ENCODE measurements at regions not wholly inside any gene's neighbourhood (a gene's known extent, or its start where the extent isn't known, plus 50 kb on each side); places are given as distances from the start of the nearest gene placed in this dataset.
"Not testable (repeated sequence)": the region's sequence is repeated elsewhere in the genome, so short reads cannot be mapped to it uniquely, and the experiment has no call there.

DNA sequence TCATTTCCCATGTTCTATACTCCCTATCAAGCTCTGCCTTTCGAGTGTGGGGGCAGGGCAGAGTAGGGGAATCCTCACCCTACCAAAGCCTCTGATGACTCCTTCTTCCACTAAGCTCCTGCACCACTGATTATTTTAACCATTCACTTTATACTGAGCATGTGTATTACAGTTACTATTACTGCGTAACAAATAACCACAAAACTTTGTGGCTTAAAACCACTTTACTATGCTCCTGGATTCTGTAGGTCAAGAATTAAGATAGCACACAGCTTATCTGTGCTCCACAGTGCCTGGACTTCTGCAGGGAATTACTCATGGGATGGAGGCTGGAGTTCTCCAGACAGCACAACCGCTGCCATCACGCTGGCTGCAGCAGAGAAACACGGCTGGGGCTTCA lies 117.4 kb upstream of the DNAJC10 start:
- no peak for FAIRE-seq

DNA sequence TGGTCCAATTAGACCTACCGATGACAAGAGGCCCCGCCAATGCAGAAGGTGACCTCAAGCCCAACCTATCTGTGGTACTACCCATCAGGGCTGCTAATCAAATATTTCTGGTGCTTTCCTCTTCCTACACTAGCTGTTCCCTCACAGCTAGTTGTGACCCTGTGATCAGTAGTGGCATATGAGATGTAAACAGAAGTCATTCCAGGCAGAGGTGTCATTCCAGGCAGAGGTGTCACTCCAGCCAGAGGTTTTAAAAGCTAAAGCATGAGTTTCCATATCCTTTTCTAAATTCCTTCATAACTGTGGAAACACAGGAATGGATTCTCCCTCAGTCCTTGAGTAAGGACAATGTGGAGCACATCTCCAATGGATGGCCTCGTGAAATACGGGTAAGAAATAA lies 110.9 kb upstream of the DNAJC10 start:
- no peak for FAIRE-seq

DNA sequence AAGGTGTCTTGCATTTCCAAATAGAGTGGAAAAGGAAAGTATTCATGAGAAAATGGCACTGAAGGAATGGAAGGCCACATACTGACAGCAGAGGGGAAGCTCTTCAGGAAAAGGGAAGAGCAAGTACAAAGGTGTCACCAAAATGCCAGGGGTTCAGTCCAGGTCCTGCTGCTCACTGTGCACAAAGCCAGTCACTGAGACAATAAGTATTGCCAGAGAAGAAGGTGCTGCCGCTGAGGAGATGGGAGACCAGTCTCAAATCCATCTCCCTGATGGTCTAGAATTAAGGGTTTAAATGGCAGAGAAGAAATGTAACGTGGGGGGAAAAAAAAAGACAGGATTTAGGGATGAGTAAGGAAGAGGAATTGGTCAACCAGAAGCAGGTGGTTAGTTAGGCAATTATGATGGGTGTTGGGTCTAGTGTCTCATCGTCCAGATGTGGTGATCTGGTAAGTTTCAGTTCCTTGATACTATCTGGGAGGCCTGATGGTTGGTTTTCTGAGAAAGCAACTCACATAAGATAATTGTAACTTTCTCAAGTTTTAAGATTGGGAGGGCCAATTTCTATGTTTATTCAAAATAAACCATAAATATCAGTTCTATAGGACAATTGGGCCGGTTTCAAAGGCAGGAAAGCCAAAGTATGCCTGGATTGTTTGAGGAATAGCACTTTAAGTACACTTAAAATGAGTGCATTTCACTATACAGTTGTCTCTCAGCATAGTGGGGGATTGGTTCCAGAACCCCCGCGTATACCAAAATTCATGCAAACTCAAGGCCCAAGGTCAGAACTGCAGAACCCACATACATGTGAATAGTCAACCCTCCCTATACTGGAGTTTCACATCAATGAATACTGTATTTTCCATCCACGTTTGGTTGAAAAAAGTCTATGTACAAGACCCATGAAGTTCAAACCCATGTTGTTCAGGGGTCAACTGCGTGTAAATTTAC lies 109.1 kb upstream of the DNAJC10 start:
- FAIRE-seq = no peak

DNA sequence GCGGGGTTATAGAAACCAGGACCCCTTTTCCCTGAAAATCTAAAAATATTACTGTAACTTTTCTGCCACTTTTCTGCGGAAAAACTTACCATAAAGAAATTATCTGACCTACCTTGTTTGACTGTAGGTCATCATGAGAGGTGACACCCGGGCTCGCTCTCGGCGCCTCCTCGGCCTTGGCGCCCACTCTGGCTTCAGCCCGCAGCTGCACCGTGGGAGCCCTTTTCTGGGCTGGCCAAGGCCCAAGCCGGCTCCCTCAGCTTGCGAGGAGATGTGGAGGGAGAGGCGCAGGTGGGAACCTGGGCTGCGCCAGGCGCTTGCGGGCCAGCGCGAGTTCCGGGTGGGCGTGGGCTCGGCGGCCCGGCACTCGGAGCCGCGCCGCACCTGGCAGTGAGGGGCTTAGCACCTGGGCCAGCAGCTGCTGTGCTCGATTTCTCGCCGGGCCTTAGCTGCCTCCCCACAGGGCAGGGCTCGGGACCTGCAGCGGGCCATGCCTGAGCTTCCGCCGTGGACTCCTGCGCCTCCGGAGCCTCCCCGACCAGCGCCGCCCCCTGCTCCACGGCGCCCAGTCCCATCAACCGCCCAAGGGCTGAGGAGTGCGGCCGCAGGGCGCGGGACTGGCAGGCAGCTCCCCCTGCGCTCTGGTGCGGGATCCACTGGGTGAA lies 107.7 kb upstream of the DNAJC10 start:
- no peak for FAIRE-seq

DNA sequence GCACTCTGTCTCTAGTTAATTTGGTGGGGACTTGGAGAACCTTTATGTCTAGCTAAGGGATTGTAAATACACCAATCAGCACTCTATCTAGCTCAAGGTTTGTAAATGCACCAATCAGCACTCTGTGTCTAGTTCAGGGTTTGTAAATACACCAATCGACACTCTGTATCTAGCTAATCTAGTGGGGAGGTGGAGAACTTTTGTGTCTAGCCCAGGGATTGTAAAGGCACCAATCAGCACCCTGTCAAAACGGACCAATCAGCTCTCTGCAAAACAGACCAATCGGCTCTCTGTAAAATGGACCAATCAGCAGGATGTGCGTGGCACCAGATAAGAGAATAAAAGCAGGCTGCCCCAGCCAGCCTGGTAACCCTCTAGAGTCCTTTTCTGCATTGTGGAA lies 107.1 kb upstream of the DNAJC10 start:
- not testable (repeated sequence) for FAIRE-seq

DNA sequence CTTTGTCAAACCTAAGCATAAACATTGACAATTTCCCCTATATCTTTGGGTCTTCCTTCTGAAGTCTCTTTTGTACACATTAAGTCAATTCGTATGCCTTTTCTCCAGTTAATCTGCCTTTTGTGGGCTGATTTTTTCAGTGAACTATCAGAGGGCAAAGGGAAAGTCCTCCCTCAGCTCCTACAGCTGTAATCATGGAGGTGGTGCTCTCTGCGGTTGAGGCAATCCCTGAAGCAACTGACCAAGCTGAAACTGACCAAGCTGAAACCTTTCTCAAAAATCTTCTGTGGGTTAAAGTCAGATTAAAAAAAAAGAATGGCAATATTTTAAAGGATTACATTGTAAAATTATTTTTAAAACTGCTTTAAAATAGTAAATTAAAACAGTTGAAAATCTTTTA lies 105.8 kb upstream of the DNAJC10 start:
- FAIRE-seq = no peak

DNA sequence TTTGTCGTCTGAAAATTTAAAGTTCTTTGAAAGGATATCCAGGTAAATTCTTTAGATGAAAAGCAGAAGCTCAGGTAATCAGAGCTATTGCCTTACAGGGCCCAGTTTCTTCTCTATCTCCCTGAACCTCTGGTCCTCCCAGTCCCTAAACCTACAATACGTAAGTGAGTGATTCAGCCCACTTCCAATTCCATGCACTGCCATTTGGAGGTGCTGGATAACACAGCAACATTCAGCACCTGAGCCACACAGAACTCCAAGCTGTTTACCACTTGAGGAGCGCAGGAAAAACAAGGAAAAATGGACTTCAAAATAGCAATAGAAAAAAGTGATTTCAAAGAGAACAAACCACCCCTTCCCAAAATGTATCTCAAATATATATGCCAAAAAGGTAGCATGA lies 105.0 kb upstream of the DNAJC10 start:
- FAIRE-seq = no peak

DNA sequence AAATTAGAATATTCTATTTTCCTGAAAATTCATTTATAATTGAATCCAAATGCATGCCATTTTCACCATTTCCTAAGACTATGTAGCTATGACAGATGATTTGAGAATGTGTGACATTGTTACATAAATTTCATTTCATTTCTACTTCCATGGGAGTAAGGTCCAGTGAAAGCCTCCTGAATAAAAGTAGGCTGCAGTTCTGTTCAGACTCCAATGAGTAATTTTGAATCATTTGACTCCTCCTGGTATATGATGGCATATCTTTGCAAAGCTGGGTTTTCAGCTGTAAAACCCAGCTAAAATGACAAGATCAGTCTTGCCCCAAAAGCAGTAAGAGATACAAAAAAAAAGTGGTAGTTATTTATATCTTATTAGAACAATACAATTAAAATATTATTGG lies 101.0 kb upstream of the DNAJC10 start:
- FAIRE-seq = no peak

DNA sequence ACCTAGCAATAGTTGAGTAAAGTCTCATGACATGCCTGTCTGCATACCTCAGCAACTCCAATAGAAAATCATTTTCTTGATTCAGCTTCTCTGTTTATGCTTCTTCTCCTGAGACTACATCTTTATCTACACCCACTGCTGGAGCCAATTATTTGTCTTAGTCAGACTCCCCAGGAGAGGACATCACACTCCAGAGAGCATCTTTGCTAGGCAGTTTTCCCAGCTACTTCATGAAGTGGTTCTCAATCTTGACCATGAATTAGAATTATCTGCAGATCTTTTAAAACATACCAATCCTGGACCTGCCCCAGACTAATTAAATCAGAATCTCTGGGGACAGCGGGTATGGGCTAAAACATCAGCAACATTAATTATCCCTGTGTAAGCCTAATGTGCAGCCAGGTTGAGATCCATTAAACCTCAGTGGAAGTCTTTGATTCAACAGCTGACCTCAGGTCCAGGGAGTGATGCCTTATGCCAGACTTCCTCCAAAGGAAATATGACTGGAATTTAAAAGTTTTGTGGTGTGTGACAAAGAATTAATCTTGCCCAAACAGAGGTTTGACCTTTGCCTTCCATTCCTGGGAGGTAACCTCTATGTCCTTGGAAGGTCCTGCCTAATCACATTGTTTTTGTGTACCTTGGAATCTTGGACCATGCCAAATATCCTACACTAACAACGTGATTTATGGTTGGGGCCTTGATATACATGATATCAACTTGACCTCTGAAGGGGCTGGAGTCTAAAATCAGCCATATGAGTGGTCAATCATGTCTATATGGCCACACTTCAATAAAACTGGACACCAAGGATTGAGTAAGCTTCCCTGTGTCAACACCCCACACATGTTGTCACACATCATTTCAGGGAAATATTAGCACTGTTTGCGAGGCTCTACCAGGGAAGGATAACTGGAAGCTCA lies 99.3 kb upstream of the DNAJC10 start:
- no peak for FAIRE-seq

DNA sequence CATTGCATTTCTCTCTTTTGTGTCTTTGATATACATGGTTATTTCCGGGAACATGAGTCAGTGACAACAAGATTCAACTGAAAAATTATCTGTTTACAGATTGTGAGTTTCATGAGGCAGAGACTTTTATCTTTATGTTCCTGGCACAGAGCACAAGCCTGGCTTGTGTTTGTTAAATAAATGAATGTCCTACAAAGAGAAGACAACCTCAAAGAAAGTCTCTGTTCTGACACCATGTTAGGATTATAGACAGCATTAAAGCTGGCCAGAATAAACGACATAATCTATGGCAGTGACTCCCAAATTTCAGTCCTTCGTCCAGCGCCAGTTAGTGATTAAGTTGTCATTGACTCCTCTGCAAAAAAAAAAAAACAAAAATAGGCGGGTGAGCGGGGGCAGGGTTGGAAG lies 97.4 kb upstream of the DNAJC10 start:
- no peak for FAIRE-seq

DNA sequence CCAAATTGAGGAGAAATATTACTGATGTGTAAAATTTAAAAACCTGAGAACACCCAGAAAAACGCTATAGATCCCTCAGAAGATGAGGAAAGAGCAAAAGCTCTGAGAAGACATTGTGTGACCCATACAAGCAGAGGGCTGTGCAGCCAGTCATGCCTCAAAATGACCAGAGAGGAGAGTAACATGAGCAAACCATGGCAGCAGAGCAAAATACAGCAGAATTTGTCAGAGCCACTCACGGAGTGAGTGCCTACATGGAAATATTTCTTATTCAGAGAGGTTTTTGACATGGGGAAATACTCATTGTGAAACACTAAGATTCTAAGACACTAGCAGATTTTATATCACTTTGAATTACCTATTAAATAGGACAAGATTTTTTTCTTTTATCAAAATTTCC lies 96.8 kb upstream of the DNAJC10 start:
- FAIRE-seq = no peak

DNA sequence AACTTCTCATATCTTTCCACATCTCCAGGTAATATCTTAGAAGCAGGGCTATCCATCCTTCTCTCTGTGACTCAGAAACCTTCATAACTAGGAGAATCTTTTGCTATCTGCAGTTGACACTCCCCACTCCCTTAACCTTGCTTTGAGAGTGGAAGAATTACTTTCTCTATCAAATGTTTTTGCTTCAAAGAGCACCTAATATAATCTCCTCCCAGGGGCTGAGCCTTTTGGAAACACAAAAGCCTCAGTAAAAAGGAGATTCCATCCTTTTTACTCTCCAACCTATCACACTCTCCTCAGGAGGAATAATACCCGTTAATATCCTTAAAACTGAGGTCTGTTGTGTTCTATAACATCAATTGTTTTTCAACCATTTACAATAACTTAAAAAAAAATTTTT lies 94.9 kb upstream of the DNAJC10 start:
- no peak for FAIRE-seq

DNA sequence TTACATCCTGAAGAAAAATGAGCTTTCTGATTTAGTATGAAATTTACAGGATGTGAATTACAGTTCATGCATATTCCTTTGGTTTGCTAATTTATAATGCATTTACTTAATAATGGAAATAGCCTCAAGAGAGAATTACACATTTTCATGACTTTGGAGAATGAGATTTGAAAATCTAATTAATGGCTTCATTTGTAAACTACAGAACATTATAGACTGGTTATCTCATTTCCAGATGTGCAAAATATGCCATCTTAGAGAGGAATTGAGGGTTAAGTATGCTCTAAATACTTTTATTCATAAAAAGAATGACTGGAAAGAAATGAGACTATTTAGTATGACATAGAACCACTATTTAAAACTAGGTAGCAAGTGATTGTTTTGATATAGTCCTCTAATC lies 94.2 kb upstream of the DNAJC10 start:
- no peak for FAIRE-seq

DNA sequence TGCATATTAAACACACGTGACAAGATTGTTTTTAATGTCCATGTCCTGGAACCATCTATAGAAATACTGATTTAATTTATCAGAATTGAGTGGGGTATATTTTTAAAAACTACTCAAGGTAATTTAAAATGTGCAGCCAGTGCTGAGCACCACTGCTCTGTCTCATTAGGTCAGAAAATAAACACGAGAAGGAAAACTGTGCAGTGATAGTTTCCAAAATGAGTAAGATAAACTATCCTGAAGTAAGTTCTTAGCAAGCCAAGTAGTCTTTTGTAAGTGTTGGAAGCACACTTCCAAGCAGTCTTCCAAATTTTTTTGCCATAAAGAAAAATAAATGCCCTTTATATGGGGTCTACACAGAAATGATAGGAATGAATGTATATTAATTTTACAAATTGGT lies 93.8 kb upstream of the DNAJC10 start:
- no peak for FAIRE-seq

DNA sequence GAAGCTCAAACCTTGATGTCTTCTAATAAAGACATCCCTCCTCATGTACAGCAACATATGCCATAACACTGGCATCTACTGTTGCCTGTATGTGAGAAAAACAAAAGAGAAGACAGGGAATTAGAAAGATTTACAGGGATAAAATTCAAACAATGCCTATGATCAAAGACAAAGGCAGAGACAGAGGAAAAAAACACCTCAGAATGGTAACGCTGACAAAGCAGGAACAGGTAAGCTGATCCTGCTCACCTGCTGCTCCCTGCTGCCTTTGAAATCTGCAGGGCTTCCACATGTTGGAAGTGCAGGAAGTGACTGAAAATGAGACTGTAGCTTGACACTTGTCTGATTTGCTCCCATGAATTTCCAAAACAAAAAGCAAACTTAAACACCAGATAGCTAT lies 90.2 kb upstream of the DNAJC10 start:
- FAIRE-seq = no peak

DNA sequence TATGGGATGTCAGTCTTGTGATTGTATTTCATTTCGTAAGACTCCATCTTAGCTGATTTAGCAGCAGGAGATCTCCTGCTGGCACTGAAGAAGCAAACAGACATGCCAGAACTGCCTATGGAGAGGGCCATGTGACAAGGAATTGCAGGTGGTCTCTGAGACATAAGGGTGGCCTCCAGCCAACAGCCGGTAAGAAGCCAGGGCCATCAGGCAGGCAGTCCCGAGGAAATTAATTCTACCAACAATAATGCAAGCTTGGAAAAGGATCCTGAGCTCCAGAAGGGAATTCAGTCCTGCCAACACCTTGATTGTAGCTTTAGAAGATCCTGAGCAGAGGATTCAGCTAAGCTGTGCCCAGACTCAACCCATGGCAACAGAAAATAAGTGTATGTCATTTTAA lies 87.1 kb upstream of the DNAJC10 start:
- FAIRE-seq = no peak

DNA sequence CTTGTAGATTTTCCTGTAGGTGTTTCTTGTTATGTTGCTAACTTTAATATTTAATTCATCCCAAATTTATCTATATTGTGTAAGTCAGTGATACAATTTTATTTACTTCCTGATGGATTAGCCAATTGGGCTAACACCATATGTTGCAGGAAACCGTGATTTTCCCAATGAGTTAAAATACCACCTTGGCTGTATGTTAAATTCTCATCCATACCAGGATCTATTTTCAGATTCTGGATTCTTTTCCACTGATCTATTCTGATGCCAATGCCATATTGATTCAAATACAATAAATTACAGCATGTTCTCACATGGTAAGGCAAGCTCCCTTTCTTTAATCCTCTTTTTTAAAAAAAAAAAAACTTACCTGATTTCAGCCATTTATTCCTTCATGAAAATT lies 85.8 kb upstream of the DNAJC10 start:
- FAIRE-seq = no peak

DNA sequence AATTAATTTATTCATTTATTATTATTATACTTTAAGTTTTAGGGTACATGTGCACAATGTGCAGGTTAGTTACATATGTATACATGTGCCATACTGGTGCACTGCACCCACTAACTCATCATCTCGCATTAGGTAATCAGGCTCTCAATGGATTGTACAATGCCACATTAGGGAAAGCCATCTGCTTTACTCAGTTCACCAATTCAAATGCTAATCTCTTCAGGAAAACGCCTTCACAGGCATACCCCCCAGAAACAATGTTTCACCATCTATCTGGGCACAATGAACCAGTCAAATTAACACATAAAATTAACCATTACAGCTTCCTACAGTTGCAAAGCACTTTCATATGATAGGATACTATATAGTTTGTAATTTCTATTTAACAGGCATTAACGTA lies 84.8 kb upstream of the DNAJC10 start:
- FAIRE-seq = no peak

DNA sequence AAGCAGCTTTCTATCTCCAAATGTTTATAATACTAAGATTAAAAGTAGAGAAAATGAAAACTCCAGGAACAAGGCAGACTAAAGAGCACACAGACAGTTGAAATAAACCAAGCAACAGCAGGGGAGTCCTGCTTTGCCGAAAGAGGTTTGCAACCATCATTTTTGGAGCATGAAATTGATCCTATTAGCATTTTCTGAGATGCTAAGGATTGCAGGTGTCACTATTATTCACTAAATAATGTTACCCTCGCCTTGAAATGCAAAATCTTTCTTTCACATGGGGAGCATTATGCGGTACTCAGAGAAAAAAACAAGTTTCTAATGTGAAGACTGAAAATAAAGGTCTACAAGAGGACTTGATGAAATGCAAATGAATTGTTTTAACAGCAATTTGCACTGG lies 81.7 kb upstream of the DNAJC10 start:
- FAIRE-seq = no peak

DNA sequence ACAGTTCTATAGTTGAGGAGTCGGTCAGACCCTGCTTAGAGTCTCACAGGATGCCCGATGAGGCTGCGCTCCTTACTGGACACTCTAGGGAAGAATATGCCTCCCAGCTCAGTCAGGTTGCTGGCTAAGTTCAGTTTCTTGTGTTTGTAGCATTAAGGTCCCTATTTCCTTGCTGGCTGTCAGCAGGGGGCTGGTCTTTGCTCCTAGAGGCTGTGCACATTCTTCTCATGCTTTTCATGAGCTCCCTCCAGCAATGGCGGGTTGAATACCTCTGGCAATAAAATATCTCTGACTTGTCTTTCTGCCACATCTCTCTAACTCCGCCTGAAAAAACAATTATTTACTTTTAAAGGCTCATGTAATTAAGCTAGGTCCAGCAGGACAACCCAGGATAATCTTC lies 79.4 kb upstream of the DNAJC10 start:
- no peak for FAIRE-seq

DNA sequence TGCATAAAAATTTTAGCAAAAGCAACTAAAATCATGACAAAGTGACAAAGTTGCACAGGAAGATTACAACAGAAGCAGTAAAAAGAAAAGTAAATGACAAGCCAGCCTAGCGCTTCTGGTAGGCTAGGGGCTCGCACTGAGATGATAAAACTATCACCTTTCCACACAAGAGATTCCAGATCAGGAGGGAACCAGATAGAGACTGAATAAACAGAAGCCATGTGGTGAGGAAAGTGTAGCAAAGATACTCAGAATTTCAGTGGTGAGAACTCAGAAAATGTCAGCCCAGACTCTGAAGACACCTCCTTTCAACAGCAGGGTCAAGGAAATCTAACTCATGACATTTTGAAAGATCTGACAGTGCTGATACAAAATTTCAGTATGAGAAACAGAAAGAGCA lies 77.4 kb upstream of the DNAJC10 start:
- FAIRE-seq = no peak

DNA sequence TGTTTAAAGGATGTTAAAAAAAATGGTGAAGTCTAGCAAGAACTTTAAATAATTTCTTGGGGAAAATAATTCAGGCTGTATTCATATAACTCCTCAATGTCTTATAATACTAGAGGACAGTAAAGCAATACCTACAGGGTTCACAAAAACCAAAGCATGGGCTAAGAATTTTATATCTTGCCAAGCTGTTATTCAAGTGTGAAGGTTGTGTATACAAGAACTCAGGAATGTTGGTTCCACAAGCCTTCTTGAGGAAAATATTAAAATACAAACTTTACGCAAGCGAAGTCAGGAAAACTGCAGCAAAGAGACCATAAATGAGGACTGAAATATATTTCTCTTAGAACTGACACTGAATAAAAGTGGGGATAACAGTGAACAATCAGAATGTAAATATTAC lies 76.1 kb upstream of the DNAJC10 start:
- FAIRE-seq = no peak

DNA sequence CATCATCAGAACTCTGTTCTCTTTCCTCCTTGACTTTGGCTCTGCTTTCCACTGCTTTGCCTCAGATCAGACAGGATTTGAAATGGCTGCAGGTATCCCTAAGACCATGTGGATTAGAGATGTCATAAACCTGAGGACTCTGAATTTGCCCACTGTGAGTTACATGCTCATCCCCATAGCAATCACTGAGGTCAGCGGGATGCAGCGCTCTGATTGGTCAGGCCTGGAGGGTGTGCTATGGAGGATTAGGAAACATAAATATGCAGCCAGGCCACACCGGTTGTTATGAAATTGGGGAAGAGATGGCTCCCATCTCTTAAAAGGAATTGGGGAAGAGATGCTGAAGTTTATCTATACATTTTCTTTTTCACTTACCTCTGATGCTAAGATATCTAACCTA lies 73.7 kb upstream of the DNAJC10 start:
- no peak for FAIRE-seq
